ENCODE measurements at regions not wholly inside any gene's neighbourhood (a gene's known extent, or its start where the extent isn't known, plus 50 kb on each side); places are given as distances from the start of the nearest gene placed in this dataset.
"Not testable (repeated sequence)": the region's sequence is repeated elsewhere in the genome, so short reads cannot be mapped to it uniquely, and the experiment has no call there.

DNA sequence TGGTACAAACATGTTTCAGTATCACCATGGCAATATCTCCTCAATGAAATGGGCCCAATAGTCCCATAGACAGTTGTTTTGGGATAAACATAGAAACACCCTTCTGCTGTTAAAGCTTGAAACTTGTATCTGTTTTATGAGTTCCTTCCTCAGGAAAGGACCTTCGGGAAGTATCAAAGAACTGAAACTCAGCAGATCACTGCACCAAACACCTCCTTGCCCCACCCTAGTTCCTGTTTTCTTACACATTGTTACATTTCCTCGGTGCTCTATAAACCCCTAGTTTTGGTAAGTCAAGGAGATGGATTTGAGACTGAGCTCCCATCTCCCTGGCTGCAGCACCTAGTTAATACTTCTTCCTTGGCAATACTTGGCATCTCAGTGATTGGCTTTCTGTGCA lies 73.8 kb upstream of the ECI2 start:
- TF ChIP-seq TARDBP (IDR thresholded peaks at IDR 0.05) (no peak), FOXM1 (IDR thresholded peaks at IDR 0.05; ENCODE audit: borderline replicate concordance) (no peak), ELF4 (IDR thresholded peaks at IDR 0.05) (no peak), L3MBTL2 (conservative IDR thresholded peaks at IDR 0.05) (no peak), CTBP1 (IDR thresholded peaks at IDR 0.05; ENCODE audit: borderline replicate concordance) (no peak), ZNF384 (IDR thresholded peaks at IDR 0.05) (no peak), FOXK2 (IDR thresholded peaks at IDR 0.05) (no peak), BHLHE40 (IDR thresholded peaks at IDR 0.05; ENCODE audit: borderline replicate concordance) (no peak), HDGF (IDR thresholded peaks at IDR 0.05; ENCODE audit: borderline replicate concordance) (no peak), SP1 (IDR thresholded peaks at IDR 0.05) (no peak), ARNT (IDR thresholded peaks at IDR 0.05) (no peak), FOXA1 (IDR thresholded peaks at IDR 0.05) (no peak), SUZ12 (IDR thresholded peaks at IDR 0.05) (no peak), LEF1 (IDR thresholded peaks at IDR 0.05; ENCODE audit: borderline replicate concordance) (no peak)
- TF ChIP-seq, protein P1, sequence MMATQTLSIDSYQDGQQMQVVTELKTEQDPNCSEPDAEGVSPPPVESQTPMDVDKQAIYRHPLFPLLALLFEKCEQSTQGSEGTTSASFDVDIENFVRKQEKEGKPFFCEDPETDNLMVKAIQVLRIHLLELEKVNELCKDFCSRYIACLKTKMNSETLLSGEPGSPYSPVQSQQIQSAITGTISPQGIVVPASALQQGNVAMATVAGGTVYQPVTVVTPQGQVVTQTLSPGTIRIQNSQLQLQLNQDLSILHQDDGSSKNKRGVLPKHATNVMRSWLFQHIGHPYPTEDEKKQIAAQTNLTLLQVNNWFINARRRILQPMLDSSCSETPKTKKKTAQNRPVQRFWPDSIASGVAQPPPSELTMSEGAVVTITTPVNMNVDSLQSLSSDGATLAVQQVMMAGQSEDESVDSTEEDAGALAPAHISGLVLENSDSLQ (IDR thresholded peaks at IDR 0.05): no peak
- DNase-seq (ENCODE audit: extremely low spot score): no peak
- CTCF ChIA-PET: interaction anchor here (0.7 kb wide), 1 partner anchor 16 kb away, joined by 3 read pairs; no protein-coding TSS in a partner anchor
- POLR2A ChIA-PET: interaction anchor here (1.6 kb wide), 1 partner anchor 188 kb away, joined by 6 read pairs; a partner anchor contains a TSS

DNA sequence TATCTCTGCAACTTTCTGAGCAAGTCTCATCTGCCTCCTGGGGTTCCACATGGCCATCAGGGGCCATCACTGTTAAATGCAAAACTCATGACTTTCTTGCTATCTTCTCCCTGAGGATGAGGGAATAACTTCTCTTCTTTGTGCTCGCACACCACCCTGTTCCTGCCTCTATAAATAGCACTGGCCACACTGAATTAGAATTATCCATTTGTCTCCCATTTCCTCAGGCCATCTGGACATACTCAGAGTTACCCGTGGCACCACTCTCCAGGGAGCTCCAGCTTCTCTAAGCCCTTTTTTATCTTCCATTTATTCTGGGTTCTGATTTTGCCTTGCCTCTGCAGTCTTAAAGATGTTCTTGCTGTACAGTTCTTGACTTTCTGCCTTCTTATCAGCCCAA lies 72.8 kb upstream of the ECI2 start:
- POLR2A ChIA-PET: no interaction called here
- CTCF ChIA-PET: no interaction called here
- no peak for TF ChIP-seq SP1 (IDR thresholded peaks at IDR 0.05)
- no peak for TF ChIP-seq ELF4 (IDR thresholded peaks at IDR 0.05)
- TF ChIP-seq SUZ12 (IDR thresholded peaks at IDR 0.05): no peak
- no peak for TF ChIP-seq FOXK2 (IDR thresholded peaks at IDR 0.05)
- no peak for TF ChIP-seq ZNF384 (IDR thresholded peaks at IDR 0.05)
- no peak for TF ChIP-seq HDGF (IDR thresholded peaks at IDR 0.05; ENCODE audit: borderline replicate concordance)
- no peak for TF ChIP-seq FOXA1 (IDR thresholded peaks at IDR 0.05)
- no peak for TF ChIP-seq TARDBP (IDR thresholded peaks at IDR 0.05)
- no peak for TF ChIP-seq BHLHE40 (IDR thresholded peaks at IDR 0.05; ENCODE audit: borderline replicate concordance)
- TF ChIP-seq, protein P1 (IDR thresholded peaks at IDR 0.05): no peak
- TF ChIP-seq NFRKB (IDR thresholded peaks at IDR 0.05): no peak
- no peak for TF ChIP-seq L3MBTL2 (conservative IDR thresholded peaks at IDR 0.05)
- DNase-seq (ENCODE audit: extremely low spot score): no peak

GRCh38 chr6:4203642-4204417 lies 68.5 kb upstream of the ECI2 start:
- DNase-seq (ENCODE audit: extremely low spot score); CTCF ChIA-PET; POLR2A ChIA-PET: not testable (repeated sequence)

- ChIA-PET POLR2A (no interaction called here), CTCF (no interaction called here)
- DNase-seq (ENCODE audit: extremely low spot score): no peak
- no peak for TF ChIP-seq L3MBTL2 (conservative IDR thresholded peaks at IDR 0.05)
- no peak for TF ChIP-seq HDGF (IDR thresholded peaks at IDR 0.05; ENCODE audit: borderline replicate concordance)
- no peak for TF ChIP-seq NFRKB (IDR thresholded peaks at IDR 0.05)
- TF ChIP-seq FOXK2 (IDR thresholded peaks at IDR 0.05): no peak
- TF ChIP-seq BHLHE40 (IDR thresholded peaks at IDR 0.05; ENCODE audit: borderline replicate concordance): no peak
- TF ChIP-seq SUZ12 (IDR thresholded peaks at IDR 0.05): no peak
- TF ChIP-seq ZNF384 (IDR thresholded peaks at IDR 0.05): no peak
- TF ChIP-seq TARDBP (IDR thresholded peaks at IDR 0.05): no peak
- TF ChIP-seq ARNT (IDR thresholded peaks at IDR 0.05): no peak
- no peak for TF ChIP-seq FOXM1 (IDR thresholded peaks at IDR 0.05; ENCODE audit: borderline replicate concordance)
- TF ChIP-seq LEF1 (IDR thresholded peaks at IDR 0.05; ENCODE audit: borderline replicate concordance): no peak
- TF ChIP-seq FOXA1 (IDR thresholded peaks at IDR 0.05): no peak
- TF ChIP-seq SP1 (IDR thresholded peaks at IDR 0.05): no peak
- TF ChIP-seq, protein P1 (IDR thresholded peaks at IDR 0.05): no peak
- TF ChIP-seq ELF4 (IDR thresholded peaks at IDR 0.05): no peak
- no peak for TF ChIP-seq CTBP1 (IDR thresholded peaks at IDR 0.05; ENCODE audit: borderline replicate concordance)
These were observed 57.3 kb upstream of the ECI2 start for GRCh38 chr6:4192627-4193026.

DNA sequence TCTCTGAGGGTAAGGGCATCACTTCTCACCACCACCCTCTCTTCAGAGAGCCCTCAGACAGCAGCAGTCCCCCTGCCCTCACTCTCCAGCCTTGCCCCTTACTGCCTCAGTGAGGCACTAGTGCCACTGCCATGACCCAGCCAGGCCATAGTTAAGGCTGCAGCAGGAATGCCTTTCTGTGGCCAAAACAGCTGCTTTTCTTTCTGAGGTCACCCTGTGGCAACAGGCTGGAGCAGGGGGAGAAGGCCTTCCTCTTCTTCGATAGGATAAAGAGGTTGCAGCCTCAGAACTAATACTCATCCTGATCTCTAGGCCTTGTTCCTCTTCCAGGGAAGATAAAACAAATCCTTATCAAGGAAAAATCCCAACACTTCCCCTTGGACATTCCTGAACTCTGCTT lies 56.8 kb upstream of the ECI2 start:
- ChIA-PET CTCF (no interaction called here), POLR2A (no interaction called here)
- TF ChIP-seq FOXA1 (IDR thresholded peaks at IDR 0.05): no peak
- no peak for TF ChIP-seq SUZ12 (IDR thresholded peaks at IDR 0.05)
- no peak for TF ChIP-seq SP1 (IDR thresholded peaks at IDR 0.05)
- no peak for TF ChIP-seq BHLHE40 (IDR thresholded peaks at IDR 0.05; ENCODE audit: borderline replicate concordance)
- TF ChIP-seq, protein P1 (IDR thresholded peaks at IDR 0.05): no peak
- TF ChIP-seq HDGF (IDR thresholded peaks at IDR 0.05; ENCODE audit: borderline replicate concordance): no peak
- no peak for TF ChIP-seq FOXM1 (IDR thresholded peaks at IDR 0.05; ENCODE audit: borderline replicate concordance)
- no peak for TF ChIP-seq TARDBP (IDR thresholded peaks at IDR 0.05)
- no peak for TF ChIP-seq ZNF384 (IDR thresholded peaks at IDR 0.05)
- no peak for TF ChIP-seq ELF4 (IDR thresholded peaks at IDR 0.05)
- no peak for TF ChIP-seq L3MBTL2 (conservative IDR thresholded peaks at IDR 0.05)
- no peak for TF ChIP-seq NFRKB (IDR thresholded peaks at IDR 0.05)
- TF ChIP-seq LEF1 (IDR thresholded peaks at IDR 0.05; ENCODE audit: borderline replicate concordance): no peak
- no peak for TF ChIP-seq FOXK2 (IDR thresholded peaks at IDR 0.05)
- DNase-seq (ENCODE audit: extremely low spot score): no peak

All from HEK293T (cell line).